Astrocyte (in vitro differentiated cells and primary cell): ENCODE measurements at regions not wholly inside any gene's neighbourhood (a gene's known extent, or its start where the extent isn't known, plus 50 kb on each side); places are given as distances from the start of the nearest gene placed in this dataset.
"Not testable (repeated sequence)": the region's sequence is repeated elsewhere in the genome, so short reads cannot be mapped to it uniquely, and the experiment has no call there.

ENCODE experiments used
- DNase-seq: peaks from one replicate; pipeline ENCODE4 v3.0.0-alpha.2; 2010; ENCODE audit warnings: low read depth
- FAIRE-seq: peaks from 2 replicates; lab custom pipeline; 2011; peaks lifted over from hg19 to GRCh38; lab: Jason Lieb, UNC
- H2AFZ ChIP-seq: 2 replicates; pipeline ENCODE4 v1.6.0; 2012; ENCODE audit warnings: low read depth, low read length, inconsistent platforms
- H3K27ac ChIP-seq: 2 replicates; pipeline ENCODE4 v1.5.1; 2011; ENCODE audit warnings: low read depth, low read length, inconsistent platforms
- H3K27me3 ChIP-seq: 2 replicates; pipeline ENCODE4 v1.6.0; 2011; ENCODE audit warnings: low read length, inconsistent platforms; ENCODE audit not compliant: insufficient read depth
- H3K36me3 ChIP-seq: 2 replicates; pipeline ENCODE4 v1.5.1; 2011; ENCODE audit warnings: low read length, inconsistent platforms; ENCODE audit not compliant: insufficient read depth
- H3K4me1 ChIP-seq: 2 replicates; pipeline ENCODE4 v1.5.1; 2011; ENCODE audit warnings: low read length, inconsistent platforms; ENCODE audit not compliant: insufficient read depth
- H3K4me2 ChIP-seq: 2 replicates; pipeline ENCODE4 v1.6.0; 2012; ENCODE audit warnings: low read length, inconsistent platforms
- H3K4me3 ChIP-seq: 2 replicates; pipeline ENCODE4 v1.5.1; 2011; ENCODE audit warnings: low read depth, mild to moderate bottlenecking, low read length, inconsistent platforms; ENCODE audit not compliant: insufficient read depth
- H3K79me2 ChIP-seq: 2 replicates; pipeline ENCODE4 v1.6.0; 2012; ENCODE audit warnings: mild to moderate bottlenecking, low read length, inconsistent platforms; ENCODE audit not compliant: insufficient read depth
- H3K9ac ChIP-seq: 2 replicates; pipeline ENCODE4 v1.6.0; 2012; ENCODE audit warnings: mild to moderate bottlenecking, low read length, inconsistent platforms
- H3K9me3 ChIP-seq: 2 replicates; pipeline ENCODE4 v1.5.1; 2012; ENCODE audit warnings: low read depth, mild to moderate bottlenecking, low read length, inconsistent platforms; ENCODE audit not compliant: insufficient read depth
- H4K20me1 ChIP-seq: 2 replicates; pipeline ENCODE4 v1.6.0; 2012; ENCODE audit warnings: low read length, inconsistent platforms; ENCODE audit not compliant: insufficient read depth
- H3K27ac Mint-ChIP-seq: one replicate; pipeline ENCODE4 v1.8.0; 2021; ENCODE audit warnings: mild to moderate bottlenecking, mixed read lengths; ENCODE audit not compliant: unreplicated experiment
- H3K27me3 Mint-ChIP-seq: one replicate; pipeline ENCODE4 v1.8.0; 2021; ENCODE audit warnings: low read depth, mixed read lengths; ENCODE audit not compliant: unreplicated experiment
- H3K36me3 Mint-ChIP-seq: one replicate; pipeline ENCODE4 v1.8.0; 2021; ENCODE audit warnings: low read depth, mixed read lengths; ENCODE audit not compliant: unreplicated experiment
- H3K4me1 Mint-ChIP-seq: one replicate; pipeline ENCODE4 v1.8.0; 2021; ENCODE audit warnings: low read depth, mixed read lengths; ENCODE audit not compliant: unreplicated experiment
- H3K4me3 Mint-ChIP-seq: one replicate; pipeline ENCODE4 v1.8.0; 2021; ENCODE audit warnings: mild to moderate bottlenecking, moderate library complexity, mixed read lengths; ENCODE audit not compliant: unreplicated experiment
- H3K9me3 Mint-ChIP-seq: one replicate; pipeline ENCODE4 v1.8.0; 2021; ENCODE audit warnings: mild to moderate bottlenecking, mixed read lengths; ENCODE audit not compliant: unreplicated experiment
- CTCF ChIP-seq: IDR thresholded peaks from 2 replicates; pipeline ENCODE4 v1.5.1; 2011; ENCODE audit warnings: low read depth, mild to moderate bottlenecking, inconsistent platforms, low read length, moderate library complexity; ENCODE audit not compliant: insufficient read depth
- EZH2 ChIP-seq: IDR thresholded peaks from 2 replicates; pipeline ENCODE4 v1.6.1; 2012; ENCODE audit warnings: mild to moderate bottlenecking, low read length, inconsistent platforms; ENCODE audit not compliant: insufficient read depth

- DNase-seq (no peak), FAIRE-seq (peak; percentile 59)
- Mint-ChIP-seq H3K36me3 (no peaks in the 10 kb centered on the region), H3K9me3 (no peaks in the 10 kb centered on the region), H3K4me3 (no peak overlapping the region), H3K4me1 (no peaks in the 10 kb centered on the region), H3K27ac (no peak overlapping the region), H3K27me3 (peaks cover 2% of the 10 kb centered on the region)
- H3K36me3 ChIP-seq: no peaks in the 10 kb centered on the region
- H3K4me2 ChIP-seq: no peak overlapping the region
- TF ChIP-seq CTCF (no peak), EZH2 (no peak)
- no peaks in the 10 kb centered on the region for H3K4me1 ChIP-seq
- H2AFZ ChIP-seq: no peak overlapping the region
- H3K9me3 ChIP-seq: no peaks in the 10 kb centered on the region
- no peak overlapping the region for H3K9ac ChIP-seq
- no peak overlapping the region for H3K27ac ChIP-seq
- H3K4me3 ChIP-seq: no peak overlapping the region
- no peaks in the 10 kb centered on the region for H3K79me2 ChIP-seq
- H3K27me3 ChIP-seq: no peaks in the 10 kb centered on the region
- H4K20me1 ChIP-seq: no peaks in the 10 kb centered on the region
Observed at GRCh38 chrX:142860944-142861343, 164.8 kb upstream of the SPANXN4 start.

GRCh38 chrX:142861557-142861956 is 164.2 kb upstream of the SPANXN4 start:
- Mint-ChIP-seq H3K27me3 (peaks cover 2% of the 10 kb centered on the region), H3K4me1 (no peaks in the 10 kb centered on the region), H3K4me3 (no peak overlapping the region), H3K27ac (no peak overlapping the region), H3K9me3 (no peaks in the 10 kb centered on the region), H3K36me3 (no peaks in the 10 kb centered on the region)
- no peaks in the 10 kb centered on the region for H3K4me1 ChIP-seq
- H3K79me2 ChIP-seq: no peaks in the 10 kb centered on the region
- DNase-seq (no peak), FAIRE-seq (no peak)
- no peaks in the 10 kb centered on the region for H4K20me1 ChIP-seq
- no peak overlapping the region for H3K27ac ChIP-seq
- H3K9me3 ChIP-seq: no peaks in the 10 kb centered on the region
- no peak overlapping the region for H3K4me2 ChIP-seq
- TF ChIP-seq CTCF (no peak), EZH2 (no peak)
- no peak overlapping the region for H2AFZ ChIP-seq
- H3K9ac ChIP-seq: no peak overlapping the region
- no peaks in the 10 kb centered on the region for H3K36me3 ChIP-seq
- H3K27me3 ChIP-seq: no peaks in the 10 kb centered on the region
- H3K4me3 ChIP-seq: no peak overlapping the region

GRCh38 chrX:142866247-142866646 is 159.5 kb upstream of the SPANXN4 start:
- H3K27me3 ChIP-seq, H2AFZ ChIP-seq, H3K36me3 Mint-ChIP-seq, H3K27ac Mint-ChIP-seq, H3K36me3 ChIP-seq, H3K4me1 Mint-ChIP-seq, FAIRE-seq, H3K79me2 ChIP-seq, H3K9ac ChIP-seq, H3K27me3 Mint-ChIP-seq, H3K27ac ChIP-seq, H3K4me1 ChIP-seq, H3K9me3 Mint-ChIP-seq, DNase-seq, H3K4me3 ChIP-seq, H4K20me1 ChIP-seq, H3K9me3 ChIP-seq, H3K4me3 Mint-ChIP-seq, H3K4me2 ChIP-seq: not testable (repeated sequence)
